HG03342 (cell line): ENCODE measurements at regions not wholly inside any gene's neighbourhood (a gene's known extent, or its start where the extent isn't known, plus 50 kb on each side); places are given as distances from the start of the nearest gene placed in this dataset.

Experiments used
- ATAC-seq: cut with Tn5 transposase; IDR thresholded peaks from one replicate; pipeline ENCODE4 v1.9.1; 2021; ENCODE audit warnings: mild to moderate bottlenecking, moderate library complexity; ENCODE audit not compliant: unreplicated experiment

DNA sequence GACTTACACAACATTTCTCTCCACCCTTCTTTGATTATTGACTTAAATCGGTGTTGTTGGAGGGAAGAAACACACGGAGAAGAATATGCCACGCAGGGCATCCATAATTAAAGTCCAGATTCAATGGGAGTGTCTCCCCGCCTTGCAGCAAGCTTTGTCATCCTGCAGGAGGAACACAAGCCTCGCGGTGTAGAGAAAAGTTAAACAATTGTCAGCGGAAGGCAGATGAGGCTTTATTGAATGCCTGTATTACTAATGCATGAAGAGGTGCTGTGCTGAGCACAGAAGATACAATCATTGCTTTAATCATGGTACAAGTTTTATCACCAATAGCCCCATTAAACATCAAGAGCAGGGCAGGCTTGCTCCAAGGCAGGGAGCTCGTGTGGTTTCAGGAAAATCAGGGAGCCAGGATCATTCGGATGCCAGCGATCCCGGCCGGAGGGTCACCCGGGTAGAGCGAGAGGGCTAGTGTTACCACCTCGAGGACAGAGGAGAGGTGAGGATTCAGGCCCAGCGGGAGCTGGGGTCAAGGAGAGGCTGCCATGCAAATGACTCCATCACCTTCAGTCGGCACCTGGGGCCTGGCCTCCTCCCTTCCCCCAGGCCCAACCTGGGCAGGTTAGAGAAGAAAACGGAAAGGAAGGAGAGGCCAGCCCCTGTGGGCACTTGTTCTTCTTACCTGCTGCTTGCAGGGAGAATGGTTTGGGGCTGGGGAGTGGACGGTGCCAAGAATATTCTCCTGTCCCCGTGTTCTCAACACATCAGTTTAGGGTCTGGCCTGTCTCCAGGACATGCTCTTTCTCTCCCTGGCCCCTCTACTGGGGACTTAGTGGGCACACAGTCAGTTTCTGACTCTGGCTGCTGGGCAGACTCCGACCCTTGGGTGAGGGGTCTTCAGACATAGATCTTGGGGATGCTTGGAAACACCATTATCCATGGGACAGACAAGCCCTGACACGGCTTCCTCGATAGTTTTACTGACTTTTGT is 289.5 kb downstream of the IRX2 start:
- ATAC-seq = no peak

DNA sequence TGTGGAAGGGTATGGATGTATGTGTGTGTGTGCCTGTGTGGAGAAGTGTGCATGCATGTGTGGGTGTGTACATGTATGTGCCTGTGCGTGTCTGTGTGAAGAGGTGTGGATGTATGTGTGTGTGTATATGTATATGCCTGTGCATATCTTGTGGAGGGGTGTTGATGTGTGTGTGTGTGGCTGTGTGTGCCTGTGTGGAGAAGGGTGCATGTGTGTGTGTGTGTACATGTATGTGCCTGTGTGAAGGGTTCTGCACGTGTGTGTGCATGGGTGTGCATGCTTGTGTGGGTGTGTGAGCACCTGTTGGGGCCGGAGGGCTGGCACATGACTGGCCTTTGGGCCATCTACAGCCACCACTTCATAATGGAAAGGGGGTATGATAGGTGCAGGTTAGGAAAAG is 291.4 kb downstream of the IRX2 start:
- ATAC-seq = no peak

DNA sequence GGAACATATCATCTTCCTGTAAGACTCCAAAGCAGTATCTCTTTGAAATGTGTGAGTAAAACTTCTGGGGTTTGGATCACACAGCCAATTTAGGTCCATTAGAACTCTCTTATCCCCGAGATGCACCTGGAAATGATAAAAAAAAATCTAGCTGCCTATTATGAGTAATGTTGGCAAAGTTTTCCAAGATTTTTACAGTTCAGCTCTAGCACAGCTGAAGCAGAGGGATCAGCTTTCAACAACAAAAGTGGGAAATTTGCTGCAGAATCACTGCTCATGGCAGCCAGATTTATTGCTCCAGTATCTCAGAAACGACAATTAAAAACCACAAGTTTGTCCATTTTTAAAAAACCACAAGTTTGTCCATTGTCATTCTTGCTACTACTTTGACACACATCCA is 292.2 kb downstream of the IRX2 start:
- ATAC-seq = no peak

DNA sequence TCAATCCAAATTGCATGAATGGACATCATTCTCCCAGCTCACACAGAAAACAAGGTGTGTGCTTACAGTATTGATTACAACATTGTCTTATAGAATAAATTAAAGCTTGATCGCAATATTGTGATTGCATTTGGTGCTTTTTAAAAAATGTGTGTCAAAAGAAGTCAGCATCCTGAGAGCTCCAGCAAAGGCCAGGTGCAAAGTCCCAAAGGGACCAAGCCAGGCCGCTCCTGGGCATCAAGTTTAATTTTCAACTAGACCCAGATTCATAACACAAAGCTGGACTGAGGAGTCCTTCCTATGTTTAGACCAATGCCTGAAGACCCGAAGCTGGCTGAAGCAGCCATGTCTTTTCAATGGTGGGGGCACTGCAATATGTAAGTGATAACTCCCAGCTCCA is 295.6 kb downstream of the IRX2 start:
- ATAC-seq = no peak

DNA sequence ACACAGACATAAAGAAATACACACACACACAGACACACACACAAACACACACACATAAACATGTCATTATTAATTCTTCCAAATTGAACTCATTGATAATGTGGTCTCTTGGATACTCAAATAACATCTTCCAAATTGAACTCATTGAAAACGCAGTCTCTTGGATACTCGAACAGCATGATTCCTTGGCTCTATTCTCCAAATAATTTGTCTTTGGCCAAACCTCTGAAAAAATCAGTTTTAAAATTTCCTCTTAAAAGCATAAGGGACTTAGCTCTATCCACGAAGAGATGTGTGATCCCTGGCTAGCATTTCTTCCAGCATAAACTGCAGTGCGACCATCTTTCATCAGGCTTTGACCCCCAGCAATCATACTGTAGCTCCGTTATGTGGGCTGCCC is 296.6 kb downstream of the IRX2 start:
- no peak for ATAC-seq

DNA sequence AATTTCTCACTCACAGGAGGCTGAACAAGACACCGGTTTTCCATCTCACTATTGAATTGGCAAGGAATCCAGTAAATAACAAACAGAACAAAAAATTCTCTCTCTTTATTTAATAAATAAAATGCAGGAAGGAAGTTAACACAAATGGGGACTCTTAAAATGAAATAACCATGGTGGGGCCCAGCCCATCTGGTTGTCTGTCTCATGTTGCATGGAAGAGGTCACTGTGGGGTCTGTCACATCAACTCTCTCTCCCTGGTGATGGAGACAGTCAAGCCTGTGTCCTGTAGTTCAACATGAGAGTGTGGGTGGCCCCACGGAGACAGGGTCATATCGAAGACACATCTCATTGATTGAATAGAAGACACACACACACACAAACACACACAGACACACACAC is 297.7 kb downstream of the IRX2 start:
- no peak for ATAC-seq

DNA sequence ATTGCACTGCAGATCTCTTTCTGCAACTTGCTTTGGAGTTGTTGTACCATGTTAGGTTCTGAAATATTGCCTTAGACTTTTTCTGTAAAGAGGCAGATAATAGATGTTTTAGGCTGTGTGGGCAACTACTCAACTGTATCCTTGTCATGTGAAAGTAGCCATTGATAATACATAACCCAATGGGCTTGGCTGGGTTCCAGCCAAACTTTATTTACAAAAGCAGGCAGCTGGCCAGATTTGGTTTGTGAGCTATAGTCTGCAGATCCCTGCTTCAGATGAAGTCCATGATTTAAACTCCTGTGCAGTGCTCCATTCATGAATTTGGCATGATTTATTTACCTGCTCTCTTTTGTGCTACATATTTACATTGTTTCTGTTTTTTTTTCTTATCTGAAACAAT is 300.4 kb downstream of the IRX2 start:
- no peak for ATAC-seq

DNA sequence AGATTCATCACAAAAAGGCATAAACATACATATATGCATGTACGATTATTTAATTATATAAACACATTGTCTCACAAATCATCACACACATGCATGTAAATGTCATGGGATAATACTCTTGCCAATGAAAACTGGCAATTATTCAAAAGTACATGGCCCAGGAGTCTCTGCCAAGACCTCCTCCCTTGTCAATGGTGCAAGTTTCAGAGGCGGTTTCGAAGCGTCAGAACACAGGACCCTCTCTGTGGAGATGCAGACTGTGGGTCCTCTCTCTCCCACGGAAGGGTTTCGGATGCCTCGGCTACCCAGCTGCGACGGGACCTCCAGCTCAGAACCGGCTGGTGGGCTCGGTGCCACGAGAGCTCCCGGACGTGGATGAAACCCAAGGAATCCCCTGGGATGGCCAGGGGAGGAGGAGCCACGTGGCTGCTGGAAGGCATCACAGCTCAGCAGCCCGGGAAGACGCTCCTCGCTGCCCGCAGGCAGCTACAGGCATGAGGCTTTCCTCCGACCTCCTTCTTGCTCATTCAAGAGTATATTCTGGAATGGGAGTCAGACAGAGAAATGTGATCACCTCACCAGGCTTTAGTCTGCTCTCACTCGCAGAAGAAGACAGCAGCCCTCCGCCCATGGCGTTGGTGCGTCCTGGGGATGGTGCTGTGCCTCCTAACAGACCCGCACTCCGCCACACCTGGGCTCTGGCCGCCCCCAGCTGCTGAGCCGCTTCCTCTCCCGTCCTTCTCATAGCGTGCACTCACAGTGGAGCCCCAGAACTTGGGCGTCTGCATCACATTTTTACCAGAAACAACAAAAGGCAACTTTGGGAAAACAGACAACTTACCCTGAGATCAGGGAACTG is 308.8 kb downstream of the IRX2 start:
- no peak for ATAC-seq

DNA sequence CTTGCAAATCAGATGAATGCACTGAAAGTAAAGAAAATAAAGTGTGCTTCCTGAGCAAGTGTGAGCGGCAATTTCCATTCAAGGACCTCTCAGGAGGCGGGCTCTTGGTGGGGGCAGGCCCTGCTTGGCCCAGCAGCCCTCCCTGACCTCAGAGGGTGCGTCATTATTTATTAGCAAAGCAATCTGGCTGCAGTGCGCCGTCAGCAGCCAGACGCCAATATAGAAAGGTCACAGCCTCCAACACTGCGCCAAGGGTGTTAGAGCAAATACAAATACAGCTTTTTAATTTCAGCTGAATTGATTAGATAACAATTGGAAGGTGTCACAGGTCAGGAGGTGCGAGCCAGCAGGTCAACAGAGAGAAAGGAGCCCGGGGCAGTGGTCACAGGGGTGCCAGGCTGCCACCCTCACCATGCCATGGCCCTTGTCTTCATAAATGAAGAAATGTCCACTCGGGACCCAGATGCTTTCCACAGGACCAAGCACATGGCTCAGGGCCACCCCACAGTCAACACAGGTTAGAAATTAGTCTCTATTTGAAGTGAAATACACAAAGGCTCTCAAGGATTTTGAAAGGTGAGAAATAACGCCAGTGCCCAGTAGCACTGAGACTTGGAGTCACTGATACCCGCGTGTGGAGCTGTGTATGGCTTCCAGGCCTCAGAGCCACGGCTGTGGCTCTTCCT is 309.8 kb downstream of the IRX2 start:
- no peak for ATAC-seq

DNA sequence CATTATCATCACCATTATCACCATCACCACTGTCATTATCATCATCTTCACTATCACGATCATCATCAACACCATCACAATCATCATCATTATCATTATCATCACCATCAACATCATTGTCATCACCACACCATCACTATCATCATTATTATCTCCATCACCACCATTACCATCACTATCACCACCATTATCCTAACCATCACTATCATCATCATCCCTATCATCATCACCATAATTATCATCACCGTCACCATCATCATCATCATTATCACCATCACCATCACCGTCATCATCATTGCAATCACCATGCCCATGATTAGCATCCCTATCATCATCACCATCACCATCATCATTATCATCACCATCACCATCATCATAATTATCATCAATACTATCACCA is 311.9 kb downstream of the IRX2 start:
- no peak for ATAC-seq

DNA sequence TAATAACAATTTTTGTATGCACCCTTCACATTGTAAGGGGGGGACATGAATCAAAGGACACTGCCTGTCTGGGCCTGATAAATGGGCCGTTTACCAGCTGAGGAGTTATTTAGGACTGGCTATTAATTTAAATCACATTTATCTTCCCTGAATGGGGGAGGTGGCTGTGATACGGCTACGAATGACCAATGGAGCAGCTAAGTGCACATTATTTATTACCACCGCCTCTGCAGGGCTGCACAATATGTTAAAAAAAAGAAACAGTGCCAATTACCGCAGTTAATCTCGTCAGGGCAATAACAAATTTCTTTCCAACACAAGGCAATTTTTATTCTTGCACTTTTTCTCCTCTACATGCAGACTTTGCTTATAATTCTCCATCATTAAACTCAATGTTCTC is 318.4 kb downstream of the IRX2 start:
- ATAC-seq = no peak

DNA sequence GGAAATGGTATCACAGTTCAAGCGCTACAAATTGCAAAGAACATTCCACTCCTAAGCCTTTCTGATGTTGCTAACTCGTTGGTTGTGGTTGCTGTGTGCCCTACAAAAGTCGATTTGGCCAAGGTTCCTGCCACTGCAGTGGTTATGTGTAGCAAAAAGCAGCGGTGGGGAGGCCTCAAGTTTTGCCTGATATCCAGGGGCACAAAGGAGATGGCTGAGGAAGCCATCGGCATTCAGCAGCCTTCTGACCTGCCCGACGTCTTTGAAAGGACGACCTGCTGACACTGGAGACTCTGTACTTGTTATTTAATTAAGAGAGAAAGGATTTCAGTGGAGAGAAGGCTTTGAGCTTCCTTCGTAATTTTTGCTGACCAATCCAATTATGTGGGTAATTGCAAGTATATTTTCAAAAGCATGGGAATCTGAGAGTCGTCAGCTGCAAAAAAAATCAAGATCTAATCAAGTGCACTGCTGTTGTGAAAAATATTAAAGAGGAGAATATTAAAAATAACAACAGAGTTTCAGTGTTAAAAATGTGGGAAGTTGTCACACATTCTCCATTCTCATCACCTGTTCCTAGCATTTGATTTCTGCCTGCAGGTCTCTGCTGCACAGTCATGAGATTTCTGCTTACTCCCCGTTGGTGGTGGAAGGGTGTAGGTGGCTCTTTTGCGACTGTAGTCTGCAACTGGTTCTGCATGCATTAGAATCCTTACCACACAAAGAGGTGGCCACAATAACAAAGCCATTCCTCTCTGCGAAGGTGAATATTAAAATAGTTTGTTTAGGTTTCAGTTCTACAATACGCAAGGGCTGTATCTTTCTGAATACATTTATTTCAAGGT is 319.2 kb downstream of the IRX2 start:
- ATAC-seq = no peak

DNA sequence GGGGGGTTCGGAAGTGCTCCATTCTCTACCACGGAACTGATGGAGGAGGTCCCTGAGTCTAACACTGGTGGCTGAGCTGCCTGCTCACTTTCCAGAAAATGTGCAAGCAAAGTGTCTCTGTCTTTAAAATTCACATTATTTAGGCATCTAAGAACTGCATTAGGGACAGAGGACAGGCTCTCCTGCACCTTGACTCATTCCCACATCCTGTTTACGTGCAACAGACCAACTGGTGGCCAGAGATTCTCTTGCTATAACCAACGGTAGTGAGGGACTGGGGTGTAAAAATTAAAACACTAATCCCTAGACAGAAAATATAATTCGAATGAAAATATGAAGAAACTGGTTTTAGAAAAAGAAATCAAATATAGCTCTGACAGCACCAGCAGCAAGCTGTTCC is 320.9 kb downstream of the IRX2 start:
- ATAC-seq = no peak

DNA sequence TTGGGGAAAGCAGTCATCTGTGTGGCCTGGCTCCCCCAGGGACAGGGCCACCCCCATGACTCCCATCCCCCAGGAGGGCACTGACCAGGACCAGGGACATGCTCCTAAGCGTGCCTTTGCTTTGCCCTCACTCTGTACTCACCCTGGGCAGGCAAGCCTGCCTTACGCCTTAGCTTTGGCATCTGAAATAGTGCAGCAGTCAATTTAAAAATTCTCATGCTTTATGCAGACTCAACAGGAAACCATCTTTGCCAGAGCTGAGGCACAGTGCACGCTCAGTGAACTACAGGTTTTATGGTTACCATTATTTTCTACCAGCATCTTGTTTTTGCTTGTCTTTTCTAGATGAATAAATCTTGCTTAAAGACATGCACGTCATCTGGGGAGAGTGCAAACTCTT is 323.5 kb downstream of the IRX2 start:
- no peak for ATAC-seq

DNA sequence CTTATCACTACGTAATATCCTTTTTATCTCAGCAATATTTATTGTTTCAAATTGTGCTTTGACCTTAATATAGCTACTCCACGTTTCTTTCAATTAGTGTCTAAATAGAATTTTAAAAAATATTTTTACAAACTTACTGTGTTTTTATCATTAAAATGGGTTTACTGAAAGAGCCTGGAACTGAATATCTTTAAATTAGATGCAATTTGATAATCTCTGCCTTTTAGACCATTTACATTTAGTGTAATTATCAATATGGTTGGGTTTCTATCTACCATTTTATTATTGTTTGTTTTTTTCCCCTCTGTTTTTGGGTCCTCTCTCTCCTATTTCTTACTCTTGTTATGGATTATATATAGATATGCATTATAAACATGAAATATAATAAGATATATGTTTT is 327.8 kb downstream of the IRX2 start:
- ATAC-seq = no peak

DNA sequence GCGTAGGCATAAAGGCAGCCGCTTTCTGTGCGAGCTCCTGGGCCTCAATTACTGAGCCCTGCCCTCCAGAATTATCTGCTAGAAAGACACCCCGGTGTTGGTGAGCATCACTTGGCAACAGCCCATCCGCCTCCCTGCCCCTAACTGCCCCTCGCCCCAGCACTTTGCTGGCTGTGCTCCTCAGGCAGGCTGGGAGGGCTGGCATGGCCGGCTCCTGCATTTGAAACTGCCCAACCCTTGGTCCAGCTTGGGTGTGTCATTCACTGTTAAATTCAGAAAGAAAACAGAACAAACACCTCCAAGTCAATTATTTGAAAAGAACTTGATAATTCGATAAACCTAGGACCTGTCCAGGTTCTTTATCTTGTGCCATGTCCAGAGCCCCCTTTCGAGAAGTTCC is 334.2 kb downstream of the IRX2 start:
- ATAC-seq = no peak

DNA sequence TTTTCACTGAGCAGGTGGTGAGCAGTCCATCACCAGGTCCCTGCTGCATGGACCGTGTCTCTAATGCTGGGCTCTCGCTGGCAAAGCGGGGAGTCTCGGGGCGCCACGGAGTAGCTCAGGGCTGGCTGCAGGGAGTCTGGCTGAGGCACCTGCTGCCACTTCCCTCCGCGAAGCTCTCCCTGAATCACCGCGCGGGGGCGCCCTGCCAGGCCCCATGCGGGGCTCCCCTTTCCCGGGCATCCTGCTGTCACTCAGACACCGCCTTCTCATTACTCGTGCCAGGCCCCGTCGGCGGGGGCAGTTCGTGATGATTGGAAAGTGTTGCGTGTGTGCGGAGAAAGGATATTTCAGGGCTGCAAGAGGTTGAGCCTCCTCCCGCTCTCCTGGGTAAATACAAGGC is 335.8 kb downstream of the IRX2 start:
- ATAC-seq = no peak

DNA sequence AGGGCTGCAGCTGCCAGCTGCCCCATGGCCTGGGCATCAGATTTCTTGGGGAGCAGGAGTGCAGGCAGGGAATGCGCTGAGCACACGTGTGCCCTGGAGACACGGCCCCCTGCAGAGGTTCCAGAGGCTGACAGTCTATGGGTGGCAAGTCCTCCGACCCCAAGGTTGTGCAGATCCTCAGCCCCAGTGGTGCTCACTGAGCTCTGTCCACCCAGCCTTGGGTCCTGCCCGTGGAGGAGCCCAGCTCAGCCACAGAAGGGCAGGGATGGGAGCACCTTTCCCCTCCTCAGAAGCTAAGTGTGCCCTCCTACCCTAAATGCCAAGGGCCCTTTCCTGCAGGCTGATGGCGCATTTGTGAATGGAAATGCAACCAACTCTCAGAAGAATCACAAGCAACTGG is 341.0 kb downstream of the IRX2 start:
- no peak for ATAC-seq

DNA sequence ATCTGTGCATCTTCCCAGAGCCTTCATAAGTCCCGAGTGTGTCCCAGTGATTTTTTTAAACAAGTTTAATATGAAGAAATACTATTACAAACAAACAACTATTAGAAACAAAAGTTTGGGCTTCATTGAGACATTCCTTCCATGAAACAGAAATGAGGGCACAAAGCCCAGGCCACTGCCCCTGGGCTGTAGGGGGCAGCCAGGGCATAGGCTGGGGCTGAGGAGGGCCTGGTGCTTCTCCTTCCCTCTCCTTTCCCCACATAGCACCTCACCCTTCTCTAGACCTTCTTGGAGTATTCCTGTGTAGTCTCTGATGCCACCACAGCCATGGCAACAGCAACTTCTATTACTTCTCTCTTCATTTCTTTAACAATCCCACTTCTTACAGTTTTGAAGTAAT is 348.2 kb downstream of the IRX2 start:
- ATAC-seq = no peak

DNA sequence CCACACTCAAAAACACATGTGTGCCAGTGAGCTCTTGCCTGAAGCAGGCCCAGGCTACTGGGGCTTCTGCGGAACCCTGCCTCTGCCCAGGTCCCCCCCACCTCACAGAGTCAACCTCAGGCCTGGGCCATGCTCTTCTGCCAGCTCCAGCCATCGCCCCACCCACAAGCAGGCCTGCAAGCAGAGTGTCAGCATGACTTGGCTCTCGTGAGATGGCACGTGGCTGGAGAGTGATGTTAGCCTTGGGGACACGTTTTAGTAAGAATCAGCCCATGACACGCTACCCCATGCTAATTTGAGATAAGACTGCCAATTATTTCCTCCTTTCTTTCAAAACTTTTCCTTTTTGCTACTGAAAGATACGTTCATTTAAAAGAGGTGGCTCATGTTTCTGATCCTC is 351.7 kb downstream of the IRX2 start:
- ATAC-seq = no peak

DNA sequence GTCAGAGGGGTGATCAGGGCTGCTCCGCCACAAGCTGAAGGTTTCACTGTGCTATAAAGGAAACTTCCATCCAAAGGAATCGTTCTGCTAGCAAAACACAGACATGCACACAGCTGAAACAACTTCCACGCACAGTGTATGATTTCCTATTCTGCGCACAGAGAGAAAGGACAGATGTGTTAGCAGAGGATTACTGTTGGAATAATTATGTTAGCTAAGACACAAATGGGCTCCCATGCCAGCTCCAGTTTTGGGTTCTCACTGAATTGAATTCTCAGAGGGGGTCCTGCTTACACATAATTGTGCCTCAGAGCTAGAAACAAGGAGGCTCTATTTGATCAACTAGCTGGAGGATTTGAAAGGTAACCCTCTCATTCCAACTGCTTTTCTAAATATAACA is 352.4 kb downstream of the IRX2 start:
- no peak for ATAC-seq
